Natural killer cell (primary cell): ENCODE measurements at regions not wholly inside any gene's neighbourhood (a gene's known extent, or its start where the extent isn't known, plus 50 kb on each side); places are given as distances from the start of the nearest gene placed in this dataset.

Experiments
- ATAC-seq, 3 donors: fragments of 150-1000 bp in 2 of 3; fragments of 200-7000 bp in 1 of 3; cut with Tn5 transposase; 1 replicate in 1 of 3; 2 replicates in 2 of 3; pipeline ENCODE4 v1.10.0; 2021; ENCODE audit warnings: mild to moderate bottlenecking in 2 of 3, moderate library complexity in 2 of 3
- DNase-seq, 2 donors: peaks; one replicate each; pipeline versions ENCODE4 v3.0.0 to v3.0.0-alpha.2; 2013 to 2021; ENCODE audit warnings: mixed read lengths in 1 of 2
- H3K27ac ChIP-seq: one replicate; pipeline ENCODE4 v1.5.1; 2013; ENCODE audit warnings: mild to moderate bottlenecking, low read length
- H3K27me3 ChIP-seq: one replicate; pipeline ENCODE4 v1.6.1; 2013; ENCODE audit warnings: low read length; ENCODE audit not compliant: control insufficient read depth, insufficient read depth
- H3K36me3 ChIP-seq: one replicate; pipeline ENCODE4 v1.6.1; 2013; ENCODE audit warnings: low read length; ENCODE audit not compliant: control insufficient read depth, insufficient read depth
- H3K4me1 ChIP-seq: one replicate; pipeline ENCODE4 v1.6.1; 2013; ENCODE audit warnings: low read length; ENCODE audit not compliant: control insufficient read depth, insufficient read depth
- H3K4me3 ChIP-seq: one replicate; pipeline ENCODE4 v1.5.1; 2013; ENCODE audit warnings: low read length
- H3K9me3 ChIP-seq: one replicate; pipeline ENCODE4 v1.6.1; 2013; ENCODE audit warnings: low read length; ENCODE audit not compliant: control insufficient read depth, insufficient read depth
- H3K27ac Mint-ChIP-seq, 2 donors: one replicate each; pipeline ENCODE4 v1.8.0; 2022; ENCODE audit warnings: mild to moderate bottlenecking in 2 of 2, mixed read lengths in 2 of 2, moderate library complexity in 1 of 2
- H3K27me3 Mint-ChIP-seq, 2 donors: one replicate each; pipeline ENCODE4 v1.8.0; 2022; ENCODE audit warnings: low read depth in 2 of 2, mixed read lengths in 2 of 2
- H3K36me3 Mint-ChIP-seq: one replicate; pipeline ENCODE4 v1.8.0; 2022; ENCODE audit warnings: mixed read lengths
- H3K4me1 Mint-ChIP-seq, 2 donors: one replicate each; pipeline ENCODE4 v1.8.0; 2022; ENCODE audit warnings: mixed read lengths in 2 of 2
- H3K4me3 Mint-ChIP-seq: one replicate; pipeline ENCODE4 v1.8.0; 2022; ENCODE audit warnings: mild to moderate bottlenecking, moderate library complexity, mixed read lengths
- H3K9me3 Mint-ChIP-seq, 2 donors: one replicate each; pipeline ENCODE4 v1.8.0; 2022; ENCODE audit warnings: mixed read lengths in 2 of 2
- WGBS: methylation state at CpG from one replicate; pipeline ENCODE4 v1.1.7; 2013; ENCODE audit warnings: missing lambda C conversion rate; ENCODE audit not compliant: insufficient coverage; 5-methylcytosine and 5-hydroxymethylcytosine counted together
- intact Hi-C: fragments of 100-400 bp; cut with micrococcal nuclease; formaldehyde crosslinking; loops from one replicate; pipeline ENCODE4 v1.14.2; 2022
- TF ChIP-seq, protein P1 (sequence below): fragments of 200-600 bp; IDR thresholded peaks from one replicate; pipeline ENCODE4 v1.8.0; 2022; ENCODE audit warnings: antibody characterized with exemption

DNA sequence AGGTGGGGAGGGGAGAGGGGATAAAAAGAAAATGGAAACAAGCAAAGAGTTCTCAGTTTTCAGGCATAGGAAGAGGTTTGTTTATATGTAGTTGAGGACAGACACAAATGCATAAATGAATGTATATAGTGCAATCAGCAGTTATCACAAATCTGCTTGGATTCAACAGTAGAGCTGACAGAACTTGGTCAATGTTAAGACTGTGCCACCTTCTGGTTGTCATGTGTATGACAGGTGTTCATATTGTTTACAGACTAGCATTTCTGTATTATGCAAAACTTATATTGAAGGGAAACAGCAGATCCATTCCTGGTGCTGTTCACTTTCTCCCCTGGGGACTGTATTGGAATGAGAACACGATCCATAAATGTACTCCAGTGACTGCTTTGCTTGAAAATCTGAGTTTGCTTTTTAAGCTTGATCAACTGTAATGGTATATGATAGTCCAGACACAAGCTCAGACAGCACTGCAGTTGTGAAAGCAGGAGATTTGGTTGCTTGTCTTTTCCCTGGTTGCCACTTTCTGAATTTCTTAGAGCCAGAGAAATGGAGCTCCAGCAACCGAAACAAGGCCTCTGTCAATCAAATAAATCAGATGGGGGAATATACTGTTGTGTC is 319.5 kb upstream of the OBI1 start:
- Histone ChIP-seq H3K4me3 (no peak overlapping the region), H3K36me3 (no peaks in the 10 kb centered on the region), H3K27ac (no peak overlapping the region), H3K9me3 (no peaks in the 10 kb centered on the region), H3K27me3 (no peaks in the 10 kb centered on the region), H3K4me1 (no peaks in the 10 kb centered on the region)
- H3K9me3 Mint-ChIP-seq, result no peaks in the 10 kb centered on the region
- TF ChIP-seq, protein P1, sequence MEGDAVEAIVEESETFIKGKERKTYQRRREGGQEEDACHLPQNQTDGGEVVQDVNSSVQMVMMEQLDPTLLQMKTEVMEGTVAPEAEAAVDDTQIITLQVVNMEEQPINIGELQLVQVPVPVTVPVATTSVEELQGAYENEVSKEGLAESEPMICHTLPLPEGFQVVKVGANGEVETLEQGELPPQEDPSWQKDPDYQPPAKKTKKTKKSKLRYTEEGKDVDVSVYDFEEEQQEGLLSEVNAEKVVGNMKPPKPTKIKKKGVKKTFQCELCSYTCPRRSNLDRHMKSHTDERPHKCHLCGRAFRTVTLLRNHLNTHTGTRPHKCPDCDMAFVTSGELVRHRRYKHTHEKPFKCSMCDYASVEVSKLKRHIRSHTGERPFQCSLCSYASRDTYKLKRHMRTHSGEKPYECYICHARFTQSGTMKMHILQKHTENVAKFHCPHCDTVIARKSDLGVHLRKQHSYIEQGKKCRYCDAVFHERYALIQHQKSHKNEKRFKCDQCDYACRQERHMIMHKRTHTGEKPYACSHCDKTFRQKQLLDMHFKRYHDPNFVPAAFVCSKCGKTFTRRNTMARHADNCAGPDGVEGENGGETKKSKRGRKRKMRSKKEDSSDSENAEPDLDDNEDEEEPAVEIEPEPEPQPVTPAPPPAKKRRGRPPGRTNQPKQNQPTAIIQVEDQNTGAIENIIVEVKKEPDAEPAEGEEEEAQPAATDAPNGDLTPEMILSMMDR, result peak; percentile 69
- peaks cover 6 to 11% of the 10 kb centered on the region in 2 donors for H3K27me3 Mint-ChIP-seq
- no peaks in the 10 kb centered on the region for H3K36me3 Mint-ChIP-seq
- H3K4me1 Mint-ChIP-seq, result no peaks in the 10 kb centered on the region
- 29% methylated on average over 2 of the region's 2 CpGs for WGBS
- DNase-seq, result peak in 1 of 2 donors; percentile 68
- ATAC-seq, result peak; percentile 64 to 74 (median 68)
- intact Hi-C loops, result loop anchor here (1.0 to 2.0 kb wide), 2 partner anchors 841 to 1200 kb away; no protein-coding TSS in a partner anchor
- H3K4me3 Mint-ChIP-seq, result no peak overlapping the region
- no peak overlapping the region for H3K27ac Mint-ChIP-seq

DNA sequence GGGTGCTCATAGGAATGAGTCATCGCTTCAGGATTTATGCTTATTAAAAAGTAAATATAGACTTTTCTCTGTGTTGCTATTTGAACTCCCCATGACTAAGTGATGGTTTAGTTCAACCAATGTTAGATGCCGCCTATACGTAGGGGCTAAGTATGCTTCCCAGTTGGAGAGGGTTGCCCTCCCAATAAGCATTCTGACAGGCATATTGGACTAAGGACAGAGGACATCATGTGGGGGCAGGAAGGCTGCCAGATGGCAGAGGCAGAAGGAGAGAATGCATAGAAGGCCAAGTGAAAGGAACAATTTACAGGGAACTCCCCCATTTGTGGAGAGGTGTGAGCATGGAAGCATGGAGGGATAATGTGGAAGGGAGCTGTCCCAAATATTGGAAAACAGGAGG is 318.4 kb upstream of the OBI1 start:
- H3K27me3 ChIP-seq, result no peaks in the 10 kb centered on the region
- H3K36me3 ChIP-seq, result no peaks in the 10 kb centered on the region
- Mint-ChIP-seq H3K27ac (no peak overlapping the region), H3K27me3 (peaks cover 6 to 11% of the 10 kb centered on the region in 2 donors), H3K4me1 (no peaks in the 10 kb centered on the region), H3K36me3 (no peaks in the 10 kb centered on the region), H3K9me3 (no peaks in the 10 kb centered on the region), H3K4me3 (no peak overlapping the region)
- DNase-seq (no peak), ATAC-seq (no peak)
- H3K27ac ChIP-seq, result no peak overlapping the region
- no peaks in the 10 kb centered on the region for H3K4me1 ChIP-seq
- 93% methylated on average over 3 of the region's 3 CpGs for WGBS
- no peak overlapping the region for H3K4me3 ChIP-seq
- TF ChIP-seq, protein P1, result no peak
- H3K9me3 ChIP-seq, result no peaks in the 10 kb centered on the region
- intact Hi-C loops, result no loop called here

DNA sequence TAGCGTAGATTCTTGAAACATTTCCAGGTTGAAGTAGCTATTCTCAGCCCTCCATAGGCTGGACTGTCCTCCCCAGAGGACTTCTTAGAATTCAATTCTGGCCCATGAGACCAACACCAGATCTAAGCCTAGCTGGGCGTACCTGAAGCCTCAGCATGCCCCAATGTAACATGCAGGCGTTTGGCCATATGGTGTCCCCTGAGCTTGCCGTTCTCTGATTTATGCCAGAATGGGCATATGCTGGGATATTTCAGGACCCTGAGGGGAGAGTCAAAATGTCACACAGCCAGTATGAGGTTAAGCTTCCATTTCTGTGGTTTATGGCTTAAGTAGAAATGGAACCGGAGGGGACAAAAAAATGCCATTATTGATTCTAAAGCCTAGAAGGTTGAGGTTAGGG is 317.7 kb upstream of the OBI1 start:
- Histone ChIP-seq H3K4me1 (no peaks in the 10 kb centered on the region), H3K4me3 (no peak overlapping the region), H3K9me3 (no peaks in the 10 kb centered on the region), H3K27me3 (no peaks in the 10 kb centered on the region), H3K36me3 (no peaks in the 10 kb centered on the region), H3K27ac (no peak overlapping the region)
- ATAC-seq, result no peak
- H3K4me3 Mint-ChIP-seq, result no peak overlapping the region
- TF ChIP-seq, protein P1, result no peak
- H3K27ac Mint-ChIP-seq, result no peak overlapping the region
- no peak for DNase-seq
- intact Hi-C loops, result no loop called here
- H3K4me1 Mint-ChIP-seq, result no peaks in the 10 kb centered on the region
- no peaks in the 10 kb centered on the region for H3K36me3 Mint-ChIP-seq
- peaks cover 6 to 10% of the 10 kb centered on the region in 2 donors for H3K27me3 Mint-ChIP-seq
- WGBS, result 94% methylated on average over 5 of the region's 5 CpGs
- no peaks in the 10 kb centered on the region for H3K9me3 Mint-ChIP-seq

DNA sequence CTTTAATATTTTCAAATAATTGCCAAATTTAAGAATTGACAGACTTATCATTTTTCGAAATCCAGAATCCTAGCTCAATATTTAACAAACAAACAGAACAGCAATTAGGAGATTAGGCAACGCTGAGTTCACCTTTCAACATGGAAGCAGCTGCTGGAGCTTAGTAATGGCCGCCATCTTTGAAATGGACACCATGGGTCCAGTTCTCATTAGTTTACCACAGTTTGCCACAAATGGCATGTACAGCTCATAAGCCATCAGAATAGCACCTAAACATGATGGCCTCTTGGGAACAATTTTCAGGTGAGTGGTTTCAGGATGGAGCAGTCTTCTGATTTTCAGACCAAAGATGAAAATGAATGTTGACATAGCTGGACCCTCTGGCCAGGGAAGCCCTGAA is 313.6 kb upstream of the OBI1 start:
- WGBS, result 84% methylated on average over 3 of the region's 3 CpGs
- ATAC-seq (no peak), DNase-seq (no peak)
- Histone ChIP-seq H3K9me3 (no peaks in the 10 kb centered on the region), H3K36me3 (no peaks in the 10 kb centered on the region), H3K4me1 (no peaks in the 10 kb centered on the region), H3K27ac (no peak overlapping the region), H3K27me3 (no peaks in the 10 kb centered on the region), H3K4me3 (no peak overlapping the region)
- H3K27ac Mint-ChIP-seq, result no peak overlapping the region
- no peaks in the 10 kb centered on the region for H3K4me1 Mint-ChIP-seq
- H3K9me3 Mint-ChIP-seq, result peaks cover 0 to 2% of the 10 kb centered on the region in 2 donors
- no peaks in the 10 kb centered on the region for H3K36me3 Mint-ChIP-seq
- TF ChIP-seq, protein P1, result no peak
- no peak overlapping the region for H3K4me3 Mint-ChIP-seq
- intact Hi-C loops, result no loop called here
- peaks cover 0 to 2% of the 10 kb centered on the region in 2 donors for H3K27me3 Mint-ChIP-seq
